Activated naive CD8-positive, alpha-beta T cell treated with anti-CD3 and anti-CD28 coated beads, Interleukin-2, amount 50 U/mL, for 24 hours (primary cell): ENCODE measurements at regions not wholly inside any gene's neighbourhood (a gene's known extent, or its start where the extent isn't known, plus 50 kb on each side); places are given as distances from the start of the nearest gene placed in this dataset.

Experiments
- ATAC-seq: fragments of 150-1000 bp; cut with Tn5 transposase; one replicate; pipeline ENCODE4 v1.10.0; 2021
- DNase-seq: peaks from one replicate; pipeline ENCODE4 v3.0.0; 2021
- H3K27ac Mint-ChIP-seq: one replicate; pipeline ENCODE4 v1.8.0; 2021; ENCODE audit warnings: mild to moderate bottlenecking, mixed read lengths
- H3K27me3 Mint-ChIP-seq: one replicate; pipeline ENCODE4 v1.8.0; 2021; ENCODE audit warnings: mixed read lengths
- H3K36me3 Mint-ChIP-seq: one replicate; pipeline ENCODE4 v1.8.0; 2021; ENCODE audit warnings: low read depth, mixed read lengths
- H3K4me1 Mint-ChIP-seq: one replicate; pipeline ENCODE4 v1.8.0; 2021; ENCODE audit warnings: mixed read lengths
- H3K4me3 Mint-ChIP-seq: one replicate; pipeline ENCODE4 v1.8.0; 2021; ENCODE audit warnings: mild to moderate bottlenecking, moderate library complexity, mixed read lengths
- H3K9me3 Mint-ChIP-seq: one replicate; pipeline ENCODE4 v1.8.0; 2021; ENCODE audit warnings: mixed read lengths

GRCh38 chr16:7097518-7097917, 235.1 kb upstream of the RBFOX1 start:
- Mint-ChIP-seq H3K27ac (no peak overlapping the region), H3K27me3 (no peaks in the 10 kb centered on the region), H3K4me1 (no peaks in the 10 kb centered on the region), H3K9me3 (peaks cover 8% of the 10 kb centered on the region), H3K4me3 (no peak overlapping the region), H3K36me3 (no peaks in the 10 kb centered on the region)
- DNase-seq (no peak), ATAC-seq (no peak)

GRCh38 chr16:7093511-7093910, 239.1 kb upstream of the RBFOX1 start:
- Mint-ChIP-seq H3K4me1 (no peaks in the 10 kb centered on the region), H3K27me3 (no peaks in the 10 kb centered on the region), H3K4me3 (no peak overlapping the region), H3K36me3 (no peaks in the 10 kb centered on the region), H3K27ac (no peak overlapping the region), H3K9me3 (peaks cover 12% of the 10 kb centered on the region)
- DNase-seq: no peak
- ATAC-seq: no peak

- DNase-seq (no peak), ATAC-seq (no peak)
- H3K4me1 Mint-ChIP-seq: no peaks in the 10 kb centered on the region
- peaks cover 2% of the 10 kb centered on the region for H3K27me3 Mint-ChIP-seq
- H3K4me3 Mint-ChIP-seq: no peak overlapping the region
- H3K9me3 Mint-ChIP-seq: peaks cover 12% of the 10 kb centered on the region
- H3K27ac Mint-ChIP-seq: no peak overlapping the region
- H3K36me3 Mint-ChIP-seq: no peaks in the 10 kb centered on the region
These were observed 242.0 kb upstream of the RBFOX1 start for GRCh38 chr16:7090628-7091115.

GRCh38 chr16:7089751-7090150, 242.9 kb upstream of the RBFOX1 start:
- no peak overlapping the region for H3K4me3 Mint-ChIP-seq
- ATAC-seq (no peak), DNase-seq (no peak)
- H3K9me3 Mint-ChIP-seq: peaks cover 12% of the 10 kb centered on the region
- H3K36me3 Mint-ChIP-seq: no peaks in the 10 kb centered on the region
- peaks cover 2% of the 10 kb centered on the region for H3K27me3 Mint-ChIP-seq
- H3K27ac Mint-ChIP-seq: no peak overlapping the region
- no peaks in the 10 kb centered on the region for H3K4me1 Mint-ChIP-seq

GRCh38 chr16:7088711-7089110, 243.9 kb upstream of the RBFOX1 start:
- H3K27ac Mint-ChIP-seq: no peak overlapping the region
- peaks cover 7% of the 10 kb centered on the region for H3K9me3 Mint-ChIP-seq
- ATAC-seq (no peak), DNase-seq (no peak)
- no peaks in the 10 kb centered on the region for H3K4me1 Mint-ChIP-seq
- H3K36me3 Mint-ChIP-seq: no peaks in the 10 kb centered on the region
- no peak overlapping the region for H3K4me3 Mint-ChIP-seq
- peaks cover 2% of the 10 kb centered on the region for H3K27me3 Mint-ChIP-seq

GRCh38 chr16:7086822-7087616, 245.6 kb upstream of the RBFOX1 start:
- Mint-ChIP-seq H3K36me3 (no peaks in the 10 kb centered on the region), H3K9me3 (peaks cover 4% of the 10 kb centered on the region), H3K4me1 (no peaks in the 10 kb centered on the region), H3K27ac (no peak overlapping the region), H3K4me3 (no peak overlapping the region), H3K27me3 (peaks cover 2% of the 10 kb centered on the region)
- ATAC-seq (no peak), DNase-seq (no peak)

GRCh38 chr16:7085776-7086175, 246.9 kb upstream of the RBFOX1 start:
- Mint-ChIP-seq H3K36me3 (no peaks in the 10 kb centered on the region), H3K27me3 (peaks cover 2% of the 10 kb centered on the region), H3K9me3 (peaks cover 4% of the 10 kb centered on the region), H3K27ac (no peak overlapping the region), H3K4me1 (no peaks in the 10 kb centered on the region), H3K4me3 (no peak overlapping the region)
- no peak for ATAC-seq
- DNase-seq: no peak

- H3K36me3 Mint-ChIP-seq: no peaks in the 10 kb centered on the region
- ATAC-seq: no peak
- peaks cover 2% of the 10 kb centered on the region for H3K27me3 Mint-ChIP-seq
- no peak for DNase-seq
- H3K4me1 Mint-ChIP-seq: no peaks in the 10 kb centered on the region
- H3K27ac Mint-ChIP-seq: no peak overlapping the region
- H3K9me3 Mint-ChIP-seq: peaks cover 4% of the 10 kb centered on the region
- H3K4me3 Mint-ChIP-seq: no peak overlapping the region
These were observed 249.5 kb upstream of the RBFOX1 start for GRCh38 chr16:7083096-7083495.

GRCh38 chr16:7077636-7078035, 255.0 kb upstream of the RBFOX1 start:
- no peak overlapping the region for H3K4me3 Mint-ChIP-seq
- H3K4me1 Mint-ChIP-seq: no peaks in the 10 kb centered on the region
- DNase-seq (no peak), ATAC-seq (no peak)
- H3K27ac Mint-ChIP-seq: no peak overlapping the region
- H3K36me3 Mint-ChIP-seq: no peaks in the 10 kb centered on the region
- peaks cover 21% of the 10 kb centered on the region for H3K9me3 Mint-ChIP-seq
- no peaks in the 10 kb centered on the region for H3K27me3 Mint-ChIP-seq

- Mint-ChIP-seq H3K9me3 (peaks cover 27% of the 10 kb centered on the region), H3K36me3 (no peaks in the 10 kb centered on the region), H3K27ac (no peak overlapping the region), H3K27me3 (no peaks in the 10 kb centered on the region), H3K4me1 (no peaks in the 10 kb centered on the region), H3K4me3 (no peak overlapping the region)
- DNase-seq: no peak
- ATAC-seq: no peak
These were observed 257.9 kb upstream of the RBFOX1 start for GRCh38 chr16:7074715-7075114.

- no peak overlapping the region for H3K4me3 Mint-ChIP-seq
- no peak overlapping the region for H3K27ac Mint-ChIP-seq
- no peaks in the 10 kb centered on the region for H3K4me1 Mint-ChIP-seq
- peaks cover 11% of the 10 kb centered on the region for H3K9me3 Mint-ChIP-seq
- ATAC-seq (no peak), DNase-seq (no peak)
- H3K27me3 Mint-ChIP-seq: no peaks in the 10 kb centered on the region
- H3K36me3 Mint-ChIP-seq: no peaks in the 10 kb centered on the region
These were observed 275.2 kb upstream of the RBFOX1 start for GRCh38 chr16:7057458-7057857.

- H3K4me1 Mint-ChIP-seq: no peaks in the 10 kb centered on the region
- no peaks in the 10 kb centered on the region for H3K27me3 Mint-ChIP-seq
- DNase-seq (no peak), ATAC-seq (no peak)
- H3K27ac Mint-ChIP-seq: no peak overlapping the region
- H3K4me3 Mint-ChIP-seq: no peak overlapping the region
- no peaks in the 10 kb centered on the region for H3K36me3 Mint-ChIP-seq
- H3K9me3 Mint-ChIP-seq: peaks cover 3% of the 10 kb centered on the region
These were observed 277.2 kb upstream of the RBFOX1 start for GRCh38 chr16:7055443-7055842.

- no peaks in the 10 kb centered on the region for H3K27me3 Mint-ChIP-seq
- H3K9me3 Mint-ChIP-seq: peaks cover 21% of the 10 kb centered on the region
- H3K4me1 Mint-ChIP-seq: no peaks in the 10 kb centered on the region
- no peak overlapping the region for H3K4me3 Mint-ChIP-seq
- no peak overlapping the region for H3K27ac Mint-ChIP-seq
- no peaks in the 10 kb centered on the region for H3K36me3 Mint-ChIP-seq
- DNase-seq (no peak), ATAC-seq (no peak)
These were observed 280.9 kb upstream of the RBFOX1 start for GRCh38 chr16:7051591-7052349.

GRCh38 chr16:7044331-7044730, 288.3 kb upstream of the RBFOX1 start:
- H3K9me3 Mint-ChIP-seq: peaks cover 22% of the 10 kb centered on the region
- no peaks in the 10 kb centered on the region for H3K27me3 Mint-ChIP-seq

GRCh38 chr16:7038475-7038874, 294.2 kb upstream of the RBFOX1 start:
- Mint-ChIP-seq H3K36me3 (no peaks in the 10 kb centered on the region), H3K27me3 (no peaks in the 10 kb centered on the region), H3K4me1 (no peaks in the 10 kb centered on the region), H3K27ac (no peak overlapping the region), H3K9me3 (peaks cover 4% of the 10 kb centered on the region), H3K4me3 (no peak overlapping the region)
- no peak for ATAC-seq
- DNase-seq: no peak

More at GRCh38 chr16:7044331-7044730, 288.3 kb upstream of the RBFOX1 start:
- Mint-ChIP-seq H3K36me3 (no peaks in the 10 kb centered on the region), H3K27ac (no peak overlapping the region), H3K4me3 (no peak overlapping the region), H3K4me1 (no peaks in the 10 kb centered on the region)
- ATAC-seq (no peak), DNase-seq (no peak)
